Endodermal cell (in vitro differentiated cells): ENCODE measurements at regions not wholly inside any gene's neighbourhood (a gene's known extent, or its start where the extent isn't known, plus 50 kb on each side); places are given as distances from the start of the nearest gene placed in this dataset.

Source experiments
- DNase-seq: peaks from one replicate; pipeline ENCODE4 v3.0.0-alpha.2; 2017
- H3K27ac ChIP-seq: 2 replicates; pipeline ENCODE4 v1.5.1; 2013; ENCODE audit warnings: mild to moderate bottlenecking, low read depth, low read length, moderate library complexity
- H3K27me3 ChIP-seq: 2 replicates; pipeline ENCODE4 v1.6.1; 2013; ENCODE audit warnings: mild to moderate bottlenecking, low read length, moderate library complexity; ENCODE audit not compliant: insufficient read depth, control insufficient read depth, poor library complexity, severe bottlenecking
- H3K36me3 ChIP-seq: 2 replicates; pipeline ENCODE4 v1.7.0; 2013; ENCODE audit warnings: mild to moderate bottlenecking, low read length, moderate library complexity; ENCODE audit not compliant: control insufficient read depth, insufficient read depth
- H3K4me1 ChIP-seq: one replicate; pipeline ENCODE4 v1.7.0; 2013; ENCODE audit warnings: low read length; ENCODE audit not compliant: control insufficient read depth, insufficient read depth
- H3K4me3 ChIP-seq: 2 replicates; pipeline ENCODE4 v1.5.1; 2013; ENCODE audit warnings: mild to moderate bottlenecking, low read length, moderate library complexity
- H3K9ac ChIP-seq: 2 replicates; pipeline ENCODE4 v1.6.1; 2013; ENCODE audit warnings: mild to moderate bottlenecking, low read length, moderate library complexity; ENCODE audit not compliant: poor library complexity, severe bottlenecking; ENCODE audit errors: extremely low read depth
- H3K9me3 ChIP-seq: 2 replicates; pipeline ENCODE4 v1.6.1; 2013; ENCODE audit warnings: mild to moderate bottlenecking, low read length, moderate library complexity; ENCODE audit not compliant: control insufficient read depth
- H3K27ac Mint-ChIP-seq: 2 replicates; pipeline ENCODE4 v1.8.0; 2020; ENCODE audit warnings: mixed read lengths
- H3K27me3 Mint-ChIP-seq: 2 replicates; pipeline ENCODE4 v1.8.0; 2021; ENCODE audit warnings: mild to moderate bottlenecking, mixed read lengths; ENCODE audit not compliant: insufficient read depth
- H3K36me3 Mint-ChIP-seq: 2 replicates; pipeline ENCODE4 v1.8.0; 2020; ENCODE audit warnings: low read depth, mixed read lengths
- H3K4me1 Mint-ChIP-seq: 2 replicates; pipeline ENCODE4 v1.8.0; 2020; ENCODE audit warnings: mixed read lengths
- H3K4me3 Mint-ChIP-seq: 2 replicates; pipeline ENCODE4 v1.8.0; 2020; ENCODE audit warnings: mild to moderate bottlenecking, moderate library complexity, mixed read lengths
- H3K9me3 Mint-ChIP-seq: 2 replicates; pipeline ENCODE4 v1.8.0; 2020; ENCODE audit warnings: mild to moderate bottlenecking, mixed read lengths
- WGBS, 2 experiments: methylation state at CpG; one replicate each; pipeline versions ENCODE4 v1.1.5 to v1.1.7; 2013; ENCODE audit warnings: missing lambda C conversion rate in 2 of 2, mixed read lengths in 1 of 2; ENCODE audit not compliant: insufficient coverage in 1 of 2, insufficient read length in 1 of 2; 5-methylcytosine and 5-hydroxymethylcytosine counted together
- TF ChIP-seq, protein P1 (sequence below): fragments of 200-600 bp; sonication (generic); conservative IDR thresholded peaks from 2 replicates; pipeline ENCODE4 v1.5.0; 2021; ENCODE audit warnings: antibody characterized with exemption, mild to moderate bottlenecking

DNA sequence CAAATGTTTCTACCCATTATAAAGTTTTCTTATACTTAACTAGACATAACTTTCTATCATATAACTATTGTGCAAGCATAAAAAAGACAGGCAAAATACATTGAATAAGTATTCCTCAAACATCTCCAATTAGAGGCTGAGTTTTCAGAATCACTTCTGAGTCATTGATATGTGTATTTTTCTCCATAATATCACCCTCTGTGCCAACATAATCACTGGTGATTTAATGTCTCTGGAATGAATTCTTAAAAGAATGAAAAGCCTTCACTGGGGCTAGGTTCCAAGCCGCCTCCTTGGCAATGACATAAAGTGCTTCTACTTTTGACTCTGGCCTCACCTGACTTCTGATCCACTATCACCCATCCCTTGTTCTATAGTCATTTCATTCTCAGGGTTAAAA is 197.0 kb upstream of the E2F8 start:
- Mint-ChIP-seq H3K4me3 (no peak overlapping the region), H3K27ac (no peak overlapping the region), H3K36me3 (no peaks in the 10 kb centered on the region), H3K9me3 (no peaks in the 10 kb centered on the region), H3K4me1 (peaks cover 7% of the 10 kb centered on the region), H3K27me3 (peaks cover 2% of the 10 kb centered on the region)
- 100% methylated on average over 1 of the region's 1 CpG for whole genome bisulfite sequencing, 2 experiments
- TF ChIP-seq, protein P1, sequence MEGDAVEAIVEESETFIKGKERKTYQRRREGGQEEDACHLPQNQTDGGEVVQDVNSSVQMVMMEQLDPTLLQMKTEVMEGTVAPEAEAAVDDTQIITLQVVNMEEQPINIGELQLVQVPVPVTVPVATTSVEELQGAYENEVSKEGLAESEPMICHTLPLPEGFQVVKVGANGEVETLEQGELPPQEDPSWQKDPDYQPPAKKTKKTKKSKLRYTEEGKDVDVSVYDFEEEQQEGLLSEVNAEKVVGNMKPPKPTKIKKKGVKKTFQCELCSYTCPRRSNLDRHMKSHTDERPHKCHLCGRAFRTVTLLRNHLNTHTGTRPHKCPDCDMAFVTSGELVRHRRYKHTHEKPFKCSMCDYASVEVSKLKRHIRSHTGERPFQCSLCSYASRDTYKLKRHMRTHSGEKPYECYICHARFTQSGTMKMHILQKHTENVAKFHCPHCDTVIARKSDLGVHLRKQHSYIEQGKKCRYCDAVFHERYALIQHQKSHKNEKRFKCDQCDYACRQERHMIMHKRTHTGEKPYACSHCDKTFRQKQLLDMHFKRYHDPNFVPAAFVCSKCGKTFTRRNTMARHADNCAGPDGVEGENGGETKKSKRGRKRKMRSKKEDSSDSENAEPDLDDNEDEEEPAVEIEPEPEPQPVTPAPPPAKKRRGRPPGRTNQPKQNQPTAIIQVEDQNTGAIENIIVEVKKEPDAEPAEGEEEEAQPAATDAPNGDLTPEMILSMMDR = no peak
- no peak overlapping the region for H3K9ac ChIP-seq
- no peak overlapping the region for H3K4me3 ChIP-seq
- H3K9me3 ChIP-seq = no peaks in the 10 kb centered on the region
- no peaks in the 10 kb centered on the region for H3K4me1 ChIP-seq
- H3K36me3 ChIP-seq = no peaks in the 10 kb centered on the region
- DNase-seq = no peak
- no peaks in the 10 kb centered on the region for H3K27me3 ChIP-seq
- no peak overlapping the region for H3K27ac ChIP-seq

DNA sequence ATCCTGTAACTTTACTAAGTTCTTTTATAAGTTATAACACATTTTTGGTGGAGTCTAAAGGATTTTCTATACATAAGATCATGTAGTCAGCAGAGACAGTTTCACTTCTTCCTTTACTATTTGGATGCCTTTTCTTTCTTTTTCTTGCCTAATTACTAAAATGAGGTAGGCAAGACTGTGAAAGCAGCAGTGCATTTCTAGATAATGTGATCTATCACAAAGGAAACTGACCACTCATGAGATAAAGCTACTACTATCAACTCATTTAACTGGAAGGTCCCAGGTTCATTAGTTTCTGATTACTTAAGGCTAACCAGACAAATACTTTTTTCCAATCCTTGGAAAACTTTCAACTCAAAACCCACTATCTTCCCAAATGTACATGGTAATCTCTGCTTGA is 196.2 kb upstream of the E2F8 start:
- Mint-ChIP-seq H3K27me3 (peaks cover 2% of the 10 kb centered on the region), H3K4me1 (peaks cover 12% of the 10 kb centered on the region), H3K36me3 (no peaks in the 10 kb centered on the region), H3K9me3 (no peaks in the 10 kb centered on the region), H3K27ac (no peak overlapping the region), H3K4me3 (no peak overlapping the region)
- TF ChIP-seq, protein P1 = no peak
- Histone ChIP-seq H3K9ac (no peak overlapping the region), H3K36me3 (no peaks in the 10 kb centered on the region), H3K27ac (no peak overlapping the region), H3K9me3 (no peaks in the 10 kb centered on the region), H3K4me3 (no peak overlapping the region), H3K4me1 (no peaks in the 10 kb centered on the region), H3K27me3 (no peaks in the 10 kb centered on the region)
- DNase-seq = no peak

DNA sequence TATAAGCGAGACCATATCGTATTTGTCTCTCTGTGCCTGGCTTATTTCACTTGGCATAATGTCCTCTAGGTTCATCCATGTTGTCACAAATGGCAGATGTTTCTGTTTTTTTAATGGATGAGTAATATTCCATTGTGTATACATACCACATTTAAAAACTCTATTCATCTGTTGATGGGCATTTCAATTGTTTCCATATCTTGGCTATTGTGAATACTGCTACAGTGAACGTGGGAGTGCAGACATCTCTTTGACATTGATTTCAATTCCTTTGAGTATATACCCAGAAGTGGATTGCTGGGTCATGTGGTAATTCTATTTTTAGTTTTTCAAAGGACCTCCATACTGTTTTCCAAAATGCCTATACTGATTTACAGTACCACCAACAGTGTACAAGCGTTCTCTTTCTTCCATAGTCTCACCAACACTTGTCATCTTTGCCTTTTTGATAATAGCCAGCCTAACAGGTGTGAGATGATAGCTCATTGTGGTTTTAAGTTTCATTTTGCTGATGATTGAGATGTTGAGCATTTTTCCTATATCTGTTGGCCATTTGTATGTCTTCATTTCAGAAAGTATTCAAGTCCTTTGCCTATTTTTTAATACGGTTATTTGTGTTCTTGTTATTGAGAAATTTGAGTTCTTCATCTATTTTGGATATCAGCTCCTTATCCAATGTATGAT is 194.7 kb upstream of the E2F8 start:
- H3K9me3 Mint-ChIP-seq = no peaks in the 10 kb centered on the region
- no peak overlapping the region for H3K4me3 ChIP-seq
- no peaks in the 10 kb centered on the region for H3K4me1 ChIP-seq
- no peaks in the 10 kb centered on the region for H3K27me3 ChIP-seq
- DNase-seq = no peak
- no peaks in the 10 kb centered on the region for H3K36me3 ChIP-seq
- no peak overlapping the region for H3K4me3 Mint-ChIP-seq
- H3K27ac Mint-ChIP-seq = no peak overlapping the region
- H3K36me3 Mint-ChIP-seq = no peaks in the 10 kb centered on the region
- 94 to 95% methylated on average over 4 to 5 of the region's 5 CpGs for WGBS, 2 experiments
- H3K27me3 Mint-ChIP-seq = peaks cover 2% of the 10 kb centered on the region
- H3K27ac ChIP-seq = no peak overlapping the region
- no peaks in the 10 kb centered on the region for H3K9me3 ChIP-seq
- no peak overlapping the region for H3K9ac ChIP-seq
- H3K4me1 Mint-ChIP-seq = peaks cover 17% of the 10 kb centered on the region
- TF ChIP-seq, protein P1 = no peak
